Left renal cortex interstitium (tissue), 4 donors: ENCODE measurements at regions not wholly inside any gene's neighbourhood (a gene's known extent, or its start where the extent isn't known, plus 50 kb on each side); places are given as distances from the start of the nearest gene placed in this dataset.
"Not testable (repeated sequence)": the region's sequence is repeated elsewhere in the genome, so short reads cannot be mapped to it uniquely, and the experiment has no call there.

Experiments
- DNase-seq, 4 donors: peaks; one replicate each; pipeline ENCODE4 v3.0.0-alpha.2; 2013; ENCODE audit warnings: low read depth in 4 of 4, low spot score in 2 of 4, missing footprints in 1 of 4

- no peak for DNase-seq
Observed at GRCh38 chr2:2909086-2910035, 468.3 kb downstream of the EIPR1 start.

GRCh38 chr2:2906091-2906490 is 471.5 kb downstream of the EIPR1 start:
- DNase-seq: no peak

- DNase-seq: no peak
Observed at GRCh38 chr2:2904721-2905350, 472.8 kb downstream of the EIPR1 start.

GRCh38 chr2:2902547-2903281 is 474.9 kb downstream of the EIPR1 start:
- DNase-seq: no peak

GRCh38 chr2:2901384-2902345 is 476.0 kb downstream of the EIPR1 start:
- no peak for DNase-seq

GRCh38 chr2:2899826-2900225 is 477.8 kb downstream of the EIPR1 start:
- no peak for DNase-seq

- no peak for DNase-seq
Observed at GRCh38 chr2:2898744-2899143, 478.9 kb downstream of the EIPR1 start.

GRCh38 chr2:2896643-2897042 is 481.0 kb downstream of the EIPR1 start:
- DNase-seq: no peak

GRCh38 chr2:2896011-2896410 is 481.6 kb downstream of the EIPR1 start:
- no peak for DNase-seq

- not testable (repeated sequence) for DNase-seq
Observed at GRCh38 chr2:2894011-2894410, 483.6 kb downstream of the EIPR1 start.

GRCh38 chr2:2892892-2893291 is 484.7 kb downstream of the EIPR1 start:
- no peak for DNase-seq

GRCh38 chr2:2892378-2892777 is 485.2 kb downstream of the EIPR1 start:
- DNase-seq: no peak

GRCh38 chr2:2890901-2891300 is 486.7 kb downstream of the EIPR1 start:
- DNase-seq: no peak

GRCh38 chr2:2890246-2890645 is 487.4 kb downstream of the EIPR1 start:
- DNase-seq: no peak

- no peak for DNase-seq
Observed at GRCh38 chr2:2889646-2890045, 488.0 kb downstream of the EIPR1 start.

- DNase-seq: no peak
Observed at GRCh38 chr2:2889141-2889540, 488.5 kb downstream of the EIPR1 start.

GRCh38 chr2:2887772-2888387 is 489.7 kb downstream of the EIPR1 start:
- no peak for DNase-seq

- no peak for DNase-seq
Observed at GRCh38 chr2:2886922-2887321, 490.7 kb downstream of the EIPR1 start.

GRCh38 chr2:2881499-2881898 is 496.1 kb downstream of the EIPR1 start:
- peak in 1 of 4 donors; percentile 27 for DNase-seq

GRCh38 chr2:2880938-2881337 is 496.7 kb downstream of the EIPR1 start:
- DNase-seq: no peak
